GM12878 (cell line): ENCODE measurements at regions not wholly inside any gene's neighbourhood (a gene's known extent, or its start where the extent isn't known, plus 50 kb on each side); places are given as distances from the start of the nearest gene placed in this dataset.

ENCODE experiments used
- ATAC-seq: fragments of 200-7000 bp; cut with Tn5 transposase; 3 replicates; pipeline ENCODE4 v1.9.1; 2020; ENCODE audit warnings: mild to moderate bottlenecking, moderate library complexity
- BruUV-seq: library from RNA; stranded (reverse); fragments of 400-500 nt; replicated peaks from 2 replicates; lab custom pipeline; 2021; lab: Mats Ljungman, UMichigan
- CTCF ChIA-PET: fragments of 300-600 bp; sonication (Branson Sonifier 250); formaldehyde crosslinking; extraction: SDS; loops from one replicate; lab custom pipeline; 2021; ENCODE audit warnings: inconsistent platforms; lab: Yijun Ruan, JAX
- POLR2A ChIA-PET: fragments of 350-600 bp; formaldehyde crosslinking; extraction: SDS; loops from one replicate; lab custom pipeline; 2021; ENCODE audit warnings: inconsistent platforms; lab: Charles Lee
- RAD21 ChIA-PET: fragments of 300-600 bp; sonication (Branson Sonifier 250); formaldehyde crosslinking; loops from one replicate; lab custom pipeline; 2023; ENCODE audit warnings: antibody characterized with exemption; ENCODE audit not compliant: unreplicated experiment; lab: Charles Lee
- SMC1A ChIA-PET: fragments of 300-600 bp; sonication (Branson Sonifier 250); formaldehyde crosslinking; loops from one replicate; lab custom pipeline; 2023; ENCODE audit not compliant: unreplicated experiment, uncharacterized antibody; lab: Charles Lee
- DNase-seq: peaks from one replicate; pipeline ENCODE4 v3.0.0-alpha.2; 2011; ENCODE audit warnings: low read depth, low spot score
- FAIRE-seq: peaks from 3 replicates; lab custom pipeline; 2011; peaks lifted over from hg19 to GRCh38; lab: Jason Lieb, UNC
- H2AFZ ChIP-seq: 2 replicates; pipeline ENCODE4 v1.6.0; 2011; ENCODE audit warnings: low read depth, low read length, control low read depth; ENCODE audit not compliant: control insufficient read depth
- H3K27ac ChIP-seq: 2 replicates; pipeline ENCODE4 v1.5.1; 2011; ENCODE audit warnings: control low read depth; ENCODE audit not compliant: control insufficient read depth, insufficient read depth
- H3K27me3 ChIP-seq, 2 experiments: replicated peaks in 1 of 2; 2 replicates each; pipeline versions ENCODE4 v1.6.0 to v1.6.1; 2011; ENCODE audit warnings: low read length in 1 of 2; ENCODE audit not compliant: control insufficient read depth in 2 of 2, insufficient read depth in 2 of 2
- H3K36me3 ChIP-seq, 2 experiments: 2 replicates each; pipeline ENCODE4 v1.5.1; 2011; ENCODE audit warnings: low read length in 1 of 2; ENCODE audit not compliant: control insufficient read depth in 2 of 2, insufficient read depth in 2 of 2
- H3K4me1 ChIP-seq: 2 replicates; pipeline ENCODE4 v1.6.1; 2011; ENCODE audit warnings: mild to moderate bottlenecking, low read length, moderate library complexity, mixed read lengths; ENCODE audit not compliant: control insufficient read depth, insufficient read depth
- H3K4me2 ChIP-seq: 2 replicates; pipeline ENCODE4 v1.6.0; 2011; ENCODE audit warnings: control low read depth; ENCODE audit not compliant: control insufficient read depth, insufficient read depth
- H3K4me3 ChIP-seq: fragments of 200-600 bp; sonication (generic); 2 replicates; pipeline ENCODE4 v1.5.1; 2016
- H3K79me2 ChIP-seq: 2 replicates; pipeline ENCODE4 v1.6.0; 2011; ENCODE audit warnings: low read length; ENCODE audit not compliant: control insufficient read depth, insufficient read depth
- H3K9ac ChIP-seq: 2 replicates; pipeline ENCODE4 v1.8.0; 2011; ENCODE audit warnings: low read length, control low read depth, mixed read lengths; ENCODE audit not compliant: control insufficient read depth, insufficient read depth
- H3K9me3 ChIP-seq: replicated peaks from 3 replicates; pipeline ENCODE4 v1.5.1; 2011; ENCODE audit warnings: mild to moderate bottlenecking, low read length; ENCODE audit not compliant: control insufficient read depth, insufficient read depth
- H4K20me1 ChIP-seq: 2 replicates; pipeline ENCODE4 v1.6.0; 2011; ENCODE audit not compliant: control insufficient read depth, insufficient read depth
- CTCF ChIP-seq, 3 experiments: IDR thresholded peaks in 2 of 3; conservative IDR thresholded peaks in 1 of 3; 2 replicates each; pipeline ENCODE4 v1.5.1; 2011; ENCODE audit warnings: low read depth in 3 of 3, low read length in 3 of 3, mild to moderate bottlenecking in 3 of 3, control low read depth in 2 of 3, moderate library complexity in 2 of 3, inconsistent platforms in 1 of 3, mixed read lengths in 1 of 3; ENCODE audit not compliant: control insufficient read depth in 2 of 3, insufficient read depth in 1 of 3; ENCODE audit errors: extremely low read depth in 1 of 3
- EP300 ChIP-seq, 2 experiments: fragments of 150-350 bp in 1 of 2; IDR thresholded peaks; 2 replicates each; pipeline ENCODE4 v1.6.1; 2011 to 2012; ENCODE audit warnings: low read depth in 2 of 2, low read length in 2 of 2, borderline replicate concordance in 1 of 2, improper control_type of control experiment in 1 of 2, inconsistent platforms in 1 of 2; ENCODE audit not compliant: control insufficient read depth in 1 of 2
- PKNOX1 ChIP-seq: fragments of 450-650 bp; IDR thresholded peaks from 2 replicates; pipeline ENCODE4 v1.6.1; 2016; ENCODE audit warnings: mild to moderate bottlenecking
- TARDBP ChIP-seq: IDR thresholded peaks from 2 replicates; pipeline ENCODE4 v1.6.1; 2016; ENCODE audit warnings: borderline replicate concordance
- WGBS: methylation state at CpG from one replicate; pipeline ENCODE4 v1.1.6; 2016; ENCODE audit warnings: low lambda C conversion rate; ENCODE audit not compliant: insufficient replicate concordance, insufficient coverage; ENCODE audit errors: missing lambda C conversion rate; 5-methylcytosine and 5-hydroxymethylcytosine counted together
- in situ Hi-C: fragments of 300-500 bp; cut with MboI; formaldehyde crosslinking; loops from 9 replicates; pipeline ENCODE4 v1.14.3; 2018; ENCODE audit warnings: mixed read lengths
- intact Hi-C: fragments of 100-400 bp; cut with micrococcal nuclease; formaldehyde crosslinking; loops from one replicate; pipeline ENCODE4 v1.14.2; 2022; ENCODE audit not compliant: unreplicated experiment
- TF ChIP-seq, protein P1 (sequence below): IDR thresholded peaks from 2 replicates; pipeline ENCODE4 v1.6.1; 2012; ENCODE audit warnings: mild to moderate bottlenecking, low read depth, low read length

- H3K9me3 ChIP-seq, result no peaks in the 10 kb centered on the region
- intact Hi-C loops, result no loop called here
- no peak for FAIRE-seq
- no peaks in the 10 kb centered on the region for H3K36me3 ChIP-seq
- 0% methylated on average over 1 of the region's 1 CpG for WGBS
- no peak overlapping the region for H3K4me2 ChIP-seq
- ATAC-seq, result 0 out of 3 replicates have a peak, but pooled peaks have one; percentile 30
- H3K9ac ChIP-seq, result no peak overlapping the region
- SMC1A ChIA-PET, result interaction anchor here (1.5 kb wide), 1 partner anchor 10 kb away, joined by 4 read pairs; no protein-coding TSS in a partner anchor
- no peaks in the 10 kb centered on the region for H3K4me1 ChIP-seq
- in situ Hi-C loops, result no loop called here
- no peaks in the 10 kb centered on the region for H3K79me2 ChIP-seq
- POLR2A ChIA-PET, result interaction anchor here (0.6 kb wide), 1 partner anchor 14 kb away, joined by 4 read pairs; no protein-coding TSS in a partner anchor
- BruUV-seq, result no TSS peak
- RAD21 ChIA-PET, result no interaction called here
- H3K4me3 ChIP-seq, result no peak overlapping the region
- no peaks in the 10 kb centered on the region for H3K27me3 ChIP-seq
- no peak overlapping the region for H3K27ac ChIP-seq
- no peaks in the 10 kb centered on the region for H4K20me1 ChIP-seq
- CTCF ChIA-PET, result interaction anchor here (1.0 to 3.0 kb wide), 3 partner anchors 10 to 302 kb away, joined by 3 to 19 read pairs (median 4); no protein-coding TSS in a partner anchor
- no peak overlapping the region for H2AFZ ChIP-seq
- TF ChIP-seq PKNOX1, result no peak
- peak in 1 of 3 experiments; percentile 15; a peak in 1 of 6 replicates for TF ChIP-seq CTCF (IDR thresholded peaks at IDR 0.05 in 2 of 3, conservative IDR thresholded peaks at IDR 0.05 in 1 of 3; ENCODE audit: control insufficient read depth in 2 of 3, extremely low read depth in 1 of 3, insufficient read depth in 1 of 3, low read depth in 3 of 3, low read length in 3 of 3)
- no peak for DNase-seq
Observed at GRCh38 chr6:99736302-99736701, 129.7 kb downstream of the PRDM13 start.

GRCh38 chr6:99739526-99739925 is 132.9 kb downstream of the PRDM13 start:
- H3K27ac ChIP-seq, result no peak overlapping the region
- H4K20me1 ChIP-seq, result no peaks in the 10 kb centered on the region
- H3K9me3 ChIP-seq, result no peaks in the 10 kb centered on the region
- intact Hi-C loops, result no loop called here
- no peak overlapping the region for H3K4me3 ChIP-seq
- TF ChIP-seq, protein P1, sequence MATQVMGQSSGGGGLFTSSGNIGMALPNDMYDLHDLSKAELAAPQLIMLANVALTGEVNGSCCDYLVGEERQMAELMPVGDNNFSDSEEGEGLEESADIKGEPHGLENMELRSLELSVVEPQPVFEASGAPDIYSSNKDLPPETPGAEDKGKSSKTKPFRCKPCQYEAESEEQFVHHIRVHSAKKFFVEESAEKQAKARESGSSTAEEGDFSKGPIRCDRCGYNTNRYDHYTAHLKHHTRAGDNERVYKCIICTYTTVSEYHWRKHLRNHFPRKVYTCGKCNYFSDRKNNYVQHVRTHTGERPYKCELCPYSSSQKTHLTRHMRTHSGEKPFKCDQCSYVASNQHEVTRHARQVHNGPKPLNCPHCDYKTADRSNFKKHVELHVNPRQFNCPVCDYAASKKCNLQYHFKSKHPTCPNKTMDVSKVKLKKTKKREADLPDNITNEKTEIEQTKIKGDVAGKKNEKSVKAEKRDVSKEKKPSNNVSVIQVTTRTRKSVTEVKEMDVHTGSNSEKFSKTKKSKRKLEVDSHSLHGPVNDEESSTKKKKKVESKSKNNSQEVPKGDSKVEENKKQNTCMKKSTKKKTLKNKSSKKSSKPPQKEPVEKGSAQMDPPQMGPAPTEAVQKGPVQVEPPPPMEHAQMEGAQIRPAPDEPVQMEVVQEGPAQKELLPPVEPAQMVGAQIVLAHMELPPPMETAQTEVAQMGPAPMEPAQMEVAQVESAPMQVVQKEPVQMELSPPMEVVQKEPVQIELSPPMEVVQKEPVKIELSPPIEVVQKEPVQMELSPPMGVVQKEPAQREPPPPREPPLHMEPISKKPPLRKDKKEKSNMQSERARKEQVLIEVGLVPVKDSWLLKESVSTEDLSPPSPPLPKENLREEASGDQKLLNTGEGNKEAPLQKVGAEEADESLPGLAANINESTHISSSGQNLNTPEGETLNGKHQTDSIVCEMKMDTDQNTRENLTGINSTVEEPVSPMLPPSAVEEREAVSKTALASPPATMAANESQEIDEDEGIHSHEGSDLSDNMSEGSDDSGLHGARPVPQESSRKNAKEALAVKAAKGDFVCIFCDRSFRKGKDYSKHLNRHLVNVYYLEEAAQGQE, result no peak
- TF ChIP-seq TARDBP (no peak), EP300 (IDR thresholded peaks at IDR 0.05; ENCODE audit: borderline replicate concordance in 1 of 2, control insufficient read depth in 1 of 2, low read depth in 2 of 2, low read length in 2 of 2) (no peak)
- no peak overlapping the region for H2AFZ ChIP-seq
- POLR2A ChIA-PET, result no interaction called here
- no peak for ATAC-seq
- WGBS, result 0% methylated on average over 2 of the region's 2 CpGs
- SMC1A ChIA-PET, result interaction anchor here (0.9 kb wide), 1 partner anchor 12 kb away, joined by 3 read pairs; no protein-coding TSS in a partner anchor
- no TSS peak for BruUV-seq
- H3K9ac ChIP-seq, result no peak overlapping the region
- no peak for DNase-seq
- no peaks in the 10 kb centered on the region for H3K79me2 ChIP-seq
- no peaks in the 10 kb centered on the region for H3K27me3 ChIP-seq
- no peaks in the 10 kb centered on the region for H3K36me3 ChIP-seq
- RAD21 ChIA-PET, result interaction anchor here (1.1 kb wide), 1 partner anchor 153 kb away, joined by 3 read pairs; no protein-coding TSS in a partner anchor
- in situ Hi-C loops, result no loop called here
- FAIRE-seq, result no peak
- no peak overlapping the region for H3K4me2 ChIP-seq
- CTCF ChIA-PET, result interaction anchor here (0.8 kb wide), 1 partner anchor 268 kb away, joined by 5 read pairs; no protein-coding TSS in a partner anchor
- no peaks in the 10 kb centered on the region for H3K4me1 ChIP-seq
